AG09309 (cell line): ENCODE measurements at regions not wholly inside any gene's neighbourhood (a gene's known extent, or its start where the extent isn't known, plus 50 kb on each side); places are given as distances from the start of the nearest gene placed in this dataset.
"Not testable (repeated sequence)": the region's sequence is repeated elsewhere in the genome, so short reads cannot be mapped to it uniquely, and the experiment has no call there.

ENCODE experiments used
- DNase-seq: peaks from one replicate; pipeline ENCODE4 v3.0.0-alpha.2; 2010; ENCODE audit warnings: low read depth
- H3K4me3 ChIP-seq: 2 replicates; pipeline ENCODE4 v1.5.1; 2011; ENCODE audit warnings: mild to moderate bottlenecking, low read depth, low read length, moderate library complexity; ENCODE audit not compliant: control insufficient read depth
- TF ChIP-seq, protein P1 (sequence below): IDR thresholded peaks from 2 replicates; pipeline ENCODE4 v1.5.1; 2011; ENCODE audit warnings: mild to moderate bottlenecking, low read depth, low read length, inconsistent platforms; ENCODE audit not compliant: insufficient read depth, control insufficient read depth; ENCODE audit errors: missing control alignments

GRCh38 chrX:131845771-131846170 is 177.3 kb upstream of the STK26 start:
- no peak overlapping the region for H3K4me3 ChIP-seq
- DNase-seq = no peak
- TF ChIP-seq, protein P1, sequence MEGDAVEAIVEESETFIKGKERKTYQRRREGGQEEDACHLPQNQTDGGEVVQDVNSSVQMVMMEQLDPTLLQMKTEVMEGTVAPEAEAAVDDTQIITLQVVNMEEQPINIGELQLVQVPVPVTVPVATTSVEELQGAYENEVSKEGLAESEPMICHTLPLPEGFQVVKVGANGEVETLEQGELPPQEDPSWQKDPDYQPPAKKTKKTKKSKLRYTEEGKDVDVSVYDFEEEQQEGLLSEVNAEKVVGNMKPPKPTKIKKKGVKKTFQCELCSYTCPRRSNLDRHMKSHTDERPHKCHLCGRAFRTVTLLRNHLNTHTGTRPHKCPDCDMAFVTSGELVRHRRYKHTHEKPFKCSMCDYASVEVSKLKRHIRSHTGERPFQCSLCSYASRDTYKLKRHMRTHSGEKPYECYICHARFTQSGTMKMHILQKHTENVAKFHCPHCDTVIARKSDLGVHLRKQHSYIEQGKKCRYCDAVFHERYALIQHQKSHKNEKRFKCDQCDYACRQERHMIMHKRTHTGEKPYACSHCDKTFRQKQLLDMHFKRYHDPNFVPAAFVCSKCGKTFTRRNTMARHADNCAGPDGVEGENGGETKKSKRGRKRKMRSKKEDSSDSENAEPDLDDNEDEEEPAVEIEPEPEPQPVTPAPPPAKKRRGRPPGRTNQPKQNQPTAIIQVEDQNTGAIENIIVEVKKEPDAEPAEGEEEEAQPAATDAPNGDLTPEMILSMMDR = no peak

GRCh38 chrX:131850964-131851363 is 172.1 kb upstream of the STK26 start:
- not testable (repeated sequence) for DNase-seq, H3K4me3 ChIP-seq

DNA sequence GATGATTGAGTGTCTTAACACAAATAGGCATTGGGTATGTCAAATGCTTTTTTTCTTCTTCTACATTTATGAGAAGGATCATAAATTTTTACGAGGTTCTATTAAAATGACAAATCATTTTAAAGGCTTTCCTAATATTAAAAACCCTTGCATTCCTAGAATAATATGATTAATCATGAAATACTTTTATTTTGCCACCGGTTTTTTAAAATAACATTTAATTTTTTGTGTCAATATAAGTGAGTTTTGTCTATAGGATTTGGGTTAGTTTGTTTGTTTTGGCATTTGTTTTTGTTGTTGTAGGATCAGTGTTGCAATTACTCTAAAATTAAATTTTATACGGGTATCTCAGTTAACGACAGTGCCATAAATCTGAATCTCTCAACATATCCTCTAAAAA is 169.7 kb upstream of the STK26 start:
- TF ChIP-seq, protein P1 = no peak
- DNase-seq = no peak
- no peak overlapping the region for H3K4me3 ChIP-seq

DNA sequence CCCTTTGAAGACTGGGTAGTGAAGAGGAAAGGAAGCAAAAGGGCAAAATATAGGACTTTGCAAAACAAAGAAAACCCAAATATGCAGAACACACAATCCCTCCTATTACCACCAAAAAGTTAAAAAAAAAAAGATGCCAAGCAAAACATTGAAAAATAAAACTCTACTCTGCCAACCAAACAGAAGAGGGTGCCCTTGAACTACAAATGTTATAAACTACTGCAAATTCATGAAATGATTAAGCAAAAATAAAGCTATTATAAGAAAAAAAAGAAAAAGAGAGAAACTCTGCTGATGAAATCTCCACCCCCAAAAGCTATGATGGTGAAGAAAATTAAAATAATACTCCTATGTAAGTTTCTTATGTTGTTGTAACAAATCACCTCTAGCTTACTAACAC is 168.5 kb upstream of the STK26 start:
- no peak overlapping the region for H3K4me3 ChIP-seq
- no peak for DNase-seq
- TF ChIP-seq, protein P1 = peak; percentile 7

- TF ChIP-seq, protein P1 = no peak
- H3K4me3 ChIP-seq = no peak overlapping the region
- no peak for DNase-seq
Measured at GRCh38 chrX:131861088-131861787, 161.9 kb upstream of the STK26 start.

DNA sequence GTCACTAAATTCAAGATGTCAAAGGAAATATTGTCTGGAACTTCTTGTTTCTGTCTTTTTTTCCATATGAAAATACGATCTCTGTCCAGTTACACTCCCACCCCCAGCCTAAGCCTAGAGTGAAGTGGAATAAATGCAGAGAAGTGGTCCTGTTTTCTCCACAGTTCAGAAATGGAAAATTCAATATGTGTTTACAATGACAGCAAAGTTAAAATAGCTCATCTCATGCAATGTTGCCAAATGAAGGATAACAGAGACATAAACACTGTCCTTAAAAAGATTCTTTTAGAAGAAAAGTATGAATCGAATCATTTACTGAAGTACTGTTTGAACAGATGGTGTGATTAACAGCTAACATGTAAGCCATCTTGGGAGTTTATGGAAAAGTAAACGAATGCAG is 160.8 kb upstream of the STK26 start:
- TF ChIP-seq, protein P1 = no peak
- no peak overlapping the region for H3K4me3 ChIP-seq
- no peak for DNase-seq

- H3K4me3 ChIP-seq = no peak overlapping the region
- TF ChIP-seq, protein P1 = no peak
- no peak for DNase-seq
Measured at GRCh38 chrX:131869182-131869581, 153.9 kb upstream of the STK26 start.
